NCI-H2196 treated with DMSO at 0.1 percent for 48 hours (cell line): ENCODE measurements at regions not wholly inside any gene's neighbourhood (a gene's known extent, or its start where the extent isn't known, plus 50 kb on each side); places are given as distances from the start of the nearest gene placed in this dataset.

Source experiments
- DNase-seq: peaks from one replicate; lab custom pipeline; 2025; ENCODE audit not compliant: unreplicated experiment; lab: John Stamatoyannopoulos, UW

DNA sequence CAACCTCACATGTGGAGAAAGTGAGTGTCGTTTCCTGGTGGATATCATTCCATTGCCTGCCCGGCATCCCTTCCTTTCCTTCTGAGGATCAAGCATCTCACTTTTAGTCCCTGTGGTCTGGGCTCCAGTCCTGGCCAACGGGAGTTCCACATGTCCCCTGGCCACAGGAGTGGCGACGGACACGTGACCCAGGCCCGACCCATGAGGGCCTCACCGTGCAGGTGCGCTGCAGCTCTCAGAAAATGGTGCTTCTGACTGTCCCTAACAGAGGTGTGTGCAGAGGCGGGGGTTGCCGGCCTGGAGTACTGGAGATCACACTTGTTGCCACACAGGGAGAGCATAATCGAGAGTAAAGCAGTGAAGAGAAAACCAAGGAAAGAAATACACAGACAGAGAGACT, 476.9 kb upstream of the FRG1 start:
- DNase-seq = no peak

DNA sequence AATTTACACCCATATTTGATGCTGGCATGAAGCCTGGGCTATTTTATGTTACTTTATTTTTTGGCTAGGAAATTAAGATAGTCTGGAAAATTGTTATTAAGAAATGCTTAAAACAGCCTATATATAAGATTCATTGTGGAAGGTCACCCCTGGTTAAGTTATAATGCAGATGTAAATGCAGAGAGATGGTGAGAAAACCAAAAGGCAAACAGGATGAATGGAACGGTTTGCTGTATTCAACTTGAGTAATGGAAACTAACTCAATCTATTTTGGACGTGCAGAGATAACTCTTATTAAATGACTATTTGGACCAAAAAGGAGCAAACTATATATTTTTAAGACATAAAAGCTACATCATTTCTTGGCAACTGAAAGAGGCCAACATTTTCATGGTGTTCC, 446.3 kb upstream of the FRG1 start:
- DNase-seq = no peak

DNA sequence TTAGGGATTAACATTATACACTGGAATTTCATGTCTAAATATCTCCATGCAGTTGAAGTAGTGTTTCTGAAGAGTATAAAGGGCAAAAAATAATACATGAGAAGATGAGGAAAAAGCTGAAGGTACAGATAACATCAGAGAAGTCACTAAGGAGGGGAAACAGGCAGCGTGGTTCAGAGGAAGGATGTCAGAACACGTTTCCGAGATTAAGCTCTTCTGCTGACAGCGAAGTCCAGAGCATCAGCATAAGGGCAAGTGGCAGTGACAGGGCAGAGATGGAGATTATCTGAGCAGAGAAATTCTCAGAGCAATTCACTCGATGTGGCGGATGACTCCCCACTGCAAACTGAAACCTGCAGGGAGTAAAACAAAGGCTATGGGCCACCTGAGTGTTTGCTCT, 443.2 kb upstream of the FRG1 start:
- DNase-seq = no peak

DNA sequence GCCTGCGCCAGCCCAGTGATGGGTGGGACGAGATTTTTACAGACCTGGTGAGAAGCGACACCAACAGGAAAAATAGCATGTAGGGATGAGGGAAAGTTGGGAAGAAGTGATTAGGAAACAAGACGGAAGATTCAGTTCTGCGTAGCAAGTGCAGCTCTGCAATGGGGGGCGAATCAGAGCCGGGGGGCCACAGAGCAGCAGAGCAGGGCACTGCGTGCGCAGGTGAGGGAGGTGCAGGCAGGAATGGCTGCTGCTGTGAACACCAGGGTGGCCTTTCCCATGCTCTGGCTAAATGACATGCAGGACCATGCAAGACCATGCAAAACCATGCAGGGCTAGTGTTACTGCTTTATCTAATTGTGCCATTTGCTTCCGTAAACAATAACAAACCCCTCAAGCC, 442.7 kb upstream of the FRG1 start:
- DNase-seq = no peak

DNA sequence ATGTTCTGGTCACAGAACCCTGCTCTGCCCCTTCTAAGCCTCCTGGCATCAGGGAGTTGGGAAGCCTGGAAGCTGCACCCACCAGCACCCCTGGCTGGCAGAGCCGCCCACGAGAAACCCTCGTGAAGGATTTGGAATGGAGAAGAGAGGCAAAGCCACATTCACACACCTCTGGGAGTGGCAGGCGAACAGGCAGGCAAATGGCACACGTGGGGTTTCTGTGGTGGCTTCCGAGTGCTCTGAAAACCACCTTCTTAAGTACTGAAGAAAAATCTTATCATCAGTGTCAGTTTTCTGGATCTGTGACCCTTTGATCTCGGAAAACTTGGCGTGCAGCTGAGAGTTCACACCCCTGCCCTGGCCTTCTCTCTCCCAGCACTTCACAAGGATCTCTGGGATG, 442.2 kb upstream of the FRG1 start:
- DNase-seq = no peak

DNA sequence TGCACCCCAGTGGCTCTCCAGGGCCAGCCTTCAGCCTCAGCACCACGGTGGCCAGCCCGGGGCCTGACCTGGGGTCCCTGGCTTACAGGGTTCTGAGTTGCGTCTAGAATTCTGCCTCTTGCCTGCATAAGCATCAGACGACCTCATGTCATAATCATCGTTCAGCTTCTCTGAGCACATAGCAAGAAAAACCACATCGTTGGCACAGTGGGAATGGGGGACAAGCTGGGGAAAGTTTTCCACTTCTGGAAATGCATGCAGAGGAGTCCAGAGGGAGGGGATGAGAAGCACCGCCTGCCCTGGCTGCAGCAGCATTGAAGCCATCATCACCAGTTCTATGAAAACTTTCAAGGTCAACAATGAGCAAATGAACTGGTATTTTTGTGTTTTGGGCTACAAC, 441.0 kb upstream of the FRG1 start:
- no peak for DNase-seq

DNA sequence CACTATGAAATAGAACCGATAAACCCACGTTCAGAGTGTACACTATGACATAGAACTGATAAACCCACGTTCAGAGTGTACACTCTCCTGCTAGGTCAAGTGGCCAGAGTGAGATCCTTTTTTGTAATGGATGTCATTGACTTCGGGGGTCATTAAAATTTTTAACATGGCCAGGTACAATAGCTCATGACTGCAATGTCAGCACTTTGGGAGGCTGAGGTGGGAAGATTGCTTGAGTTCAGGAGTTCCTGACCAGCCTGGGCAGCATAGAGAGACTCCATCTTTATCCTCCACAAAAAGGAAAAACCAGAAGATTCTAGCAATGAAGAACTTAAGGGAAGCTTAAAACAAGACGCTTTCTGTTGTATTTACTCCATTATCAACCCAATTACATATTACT, 439.7 kb upstream of the FRG1 start:
- DNase-seq = no peak

DNA sequence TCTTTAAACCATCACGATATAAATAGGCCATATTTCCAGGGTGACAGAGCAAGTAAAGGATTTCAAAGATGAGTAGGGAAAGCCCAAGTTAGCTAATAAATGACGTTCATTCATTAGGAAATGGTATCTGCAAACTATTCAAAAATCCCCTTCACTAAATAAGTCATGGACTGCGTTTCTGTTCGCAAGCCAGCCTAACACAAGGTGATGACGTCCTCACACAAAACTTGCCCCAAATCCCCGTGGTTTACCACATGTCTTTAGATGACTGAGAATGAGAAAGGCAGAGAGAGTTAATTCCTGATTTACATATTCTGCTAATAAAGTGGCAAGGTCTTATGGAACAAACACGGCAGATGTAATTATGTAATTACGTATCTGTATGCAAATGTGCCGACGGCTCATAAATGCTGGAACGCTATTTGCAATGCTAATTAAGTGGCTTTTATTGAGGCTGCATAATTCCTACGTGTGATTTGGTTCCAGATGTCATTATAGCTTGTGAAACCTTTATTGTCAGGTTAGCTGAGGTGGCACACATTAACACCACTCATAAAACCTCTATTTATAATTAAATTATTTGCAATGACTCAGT, 437.7 kb upstream of the FRG1 start:
- DNase-seq = no peak

DNA sequence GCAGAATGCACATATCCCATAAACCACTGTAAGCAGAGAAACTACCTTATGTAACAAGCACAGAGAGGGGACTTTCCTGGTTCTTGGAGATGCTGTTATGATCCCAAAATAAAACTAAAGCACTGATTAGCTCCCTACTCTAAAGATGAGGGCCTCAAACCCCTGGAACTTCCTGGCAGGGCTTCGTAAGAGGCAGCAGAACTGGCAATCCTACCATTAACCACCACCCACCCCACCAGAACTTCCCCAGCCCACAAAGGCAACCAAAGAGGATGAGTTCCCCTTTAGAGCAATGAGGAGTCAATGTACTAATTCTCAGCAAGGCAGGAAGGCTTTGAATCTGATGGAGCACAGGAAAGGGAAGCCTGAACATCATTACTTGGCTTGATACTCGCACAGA, 436.5 kb upstream of the FRG1 start:
- DNase-seq = no peak

DNA sequence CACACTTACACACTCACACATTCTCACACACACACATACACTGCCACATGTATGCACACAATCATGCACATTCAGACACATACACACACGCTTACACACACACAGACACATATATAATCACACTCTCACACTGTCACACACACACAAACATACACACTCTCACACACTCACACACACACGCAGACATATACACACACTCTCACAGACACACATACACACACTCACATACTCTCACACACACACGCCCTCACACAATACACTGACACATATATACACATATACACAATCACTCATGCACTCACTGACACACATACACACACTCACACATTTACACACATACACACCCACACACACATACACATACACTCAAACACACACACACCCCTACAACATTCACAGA, 435.3 kb upstream of the FRG1 start:
- no peak for DNase-seq

DNA sequence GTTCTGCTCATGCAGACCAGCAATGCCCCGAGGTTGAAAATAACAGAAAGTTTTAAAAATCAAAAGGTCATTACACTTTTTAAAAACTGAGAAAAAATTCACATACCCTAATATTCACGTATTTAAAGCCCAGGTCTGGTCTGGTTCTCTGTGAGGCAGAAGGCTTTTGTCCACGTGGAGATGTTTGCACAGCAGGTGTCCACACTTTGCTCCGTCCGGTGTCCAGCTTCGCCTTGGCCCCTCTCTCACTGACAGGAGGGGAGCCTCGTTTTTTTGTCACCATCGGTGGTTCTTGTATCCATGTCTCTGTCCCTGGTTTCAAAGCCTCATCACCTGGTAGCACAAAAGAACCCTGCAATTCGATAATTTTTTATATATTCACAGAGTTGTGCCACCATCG, 434.6 kb upstream of the FRG1 start:
- DNase-seq = no peak

DNA sequence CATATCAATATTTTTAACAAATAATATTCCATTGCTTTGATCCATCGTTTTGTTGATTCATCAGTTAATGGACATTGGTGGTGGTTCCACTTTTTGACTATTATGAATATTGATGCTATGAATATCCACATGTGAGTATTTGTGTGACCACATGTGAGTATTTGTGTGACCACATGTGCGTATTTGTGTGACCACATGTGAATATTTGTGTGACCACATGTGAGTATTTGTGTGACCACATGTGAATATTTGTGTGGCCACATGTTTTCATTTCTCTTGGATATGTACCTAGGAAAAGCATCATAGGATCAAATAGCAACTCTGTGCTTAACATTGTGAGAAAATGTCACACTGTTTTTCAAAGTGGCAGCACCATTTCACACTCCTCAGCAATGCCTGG, 433.6 kb upstream of the FRG1 start:
- no peak for DNase-seq

DNA sequence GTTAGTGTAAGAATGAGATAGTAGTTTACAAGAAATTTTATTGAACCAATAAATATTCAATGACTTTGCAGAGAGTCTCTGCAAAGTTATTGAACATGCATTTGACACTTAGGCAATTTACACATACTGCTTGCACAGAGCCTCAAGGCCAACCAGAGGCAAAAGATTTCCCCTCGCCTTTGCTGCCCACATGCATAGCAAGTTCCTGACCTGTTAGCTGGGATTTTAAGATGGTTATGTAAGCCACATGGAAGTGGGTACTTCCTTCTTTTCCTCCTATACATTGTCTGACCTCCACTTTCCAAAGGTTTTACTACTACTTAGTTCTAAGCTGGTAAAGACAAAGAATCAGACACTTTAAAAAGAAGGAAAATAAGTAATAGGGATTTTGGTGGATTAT, 430.1 kb upstream of the FRG1 start:
- DNase-seq = no peak

DNA sequence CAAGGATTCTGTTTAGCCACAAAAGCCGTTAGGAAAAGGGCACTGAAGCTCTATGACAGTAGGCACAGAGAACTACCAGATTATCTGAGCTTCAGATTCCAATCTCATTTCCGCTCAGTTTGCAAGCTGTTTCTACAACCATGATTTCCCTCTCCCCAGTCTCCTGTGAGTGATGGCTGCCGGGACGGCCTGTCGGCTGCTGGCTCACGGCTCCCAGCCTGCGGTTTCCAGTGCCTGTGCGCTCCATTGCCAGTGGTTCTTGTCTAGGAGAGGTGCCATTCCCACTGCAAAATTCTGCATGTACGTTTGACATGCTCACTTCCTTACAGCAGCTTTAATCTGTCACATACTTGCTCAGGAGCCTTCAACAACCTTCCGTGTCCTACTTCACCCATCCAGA, 429.1 kb upstream of the FRG1 start:
- no peak for DNase-seq

DNA sequence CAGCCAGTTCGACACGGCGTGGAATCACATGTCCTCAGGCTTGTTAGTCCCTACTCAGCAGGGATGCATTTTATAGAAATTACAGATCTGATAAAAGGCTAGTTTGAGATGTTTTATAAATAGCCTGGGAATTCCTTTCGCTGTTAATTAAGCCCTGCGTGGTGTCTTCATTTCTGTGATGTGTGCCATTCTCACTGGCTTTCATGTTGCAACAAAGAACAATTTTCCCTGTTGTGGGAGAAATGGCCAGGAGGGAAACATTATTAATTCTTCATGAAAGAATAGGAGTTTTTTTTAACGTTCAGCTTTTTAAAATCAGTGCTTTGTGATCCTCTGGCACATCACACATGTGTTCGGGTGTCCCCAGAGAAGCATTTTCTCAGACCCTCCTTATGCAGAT, 427.3 kb upstream of the FRG1 start:
- no peak for DNase-seq

DNA sequence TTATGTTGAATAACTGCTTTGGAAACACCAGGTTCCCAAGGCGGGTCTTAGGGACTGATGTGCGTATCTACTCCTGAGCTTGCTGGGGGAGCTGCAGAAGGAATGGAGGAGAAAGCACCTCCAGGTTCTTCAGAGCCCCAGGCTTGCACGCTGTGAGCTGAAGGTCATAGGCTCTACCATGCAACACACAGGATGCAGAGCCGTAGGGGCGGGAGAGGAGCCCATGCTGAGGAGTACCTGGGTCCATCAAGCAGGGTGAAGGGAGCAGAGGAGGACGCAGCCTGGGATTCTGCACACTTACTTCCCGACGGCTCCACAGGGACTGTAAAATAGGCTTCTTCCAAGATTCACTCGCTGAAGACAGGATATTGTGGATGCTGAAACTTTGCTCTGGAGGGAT, 426.5 kb upstream of the FRG1 start:
- no peak for DNase-seq

DNA sequence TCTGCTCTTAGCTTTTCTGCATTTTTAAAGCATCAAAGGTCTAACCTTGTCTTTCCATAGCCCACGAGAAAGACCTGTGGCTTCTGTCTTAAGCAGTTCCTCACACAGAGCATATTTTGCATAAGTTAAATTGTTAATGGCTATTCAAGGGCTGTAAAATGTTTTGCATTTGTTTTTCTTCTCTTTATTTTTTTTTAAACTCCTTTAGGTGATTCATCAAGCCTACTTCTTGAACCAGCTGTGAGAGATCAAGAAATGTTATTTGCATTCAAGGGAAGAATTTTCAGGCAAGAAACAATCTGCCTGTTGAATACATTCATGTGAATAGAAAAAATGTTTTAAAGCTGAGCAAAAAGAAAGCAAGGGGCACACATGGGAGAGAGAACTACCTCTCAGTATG, 423.8 kb upstream of the FRG1 start:
- DNase-seq = no peak

DNA sequence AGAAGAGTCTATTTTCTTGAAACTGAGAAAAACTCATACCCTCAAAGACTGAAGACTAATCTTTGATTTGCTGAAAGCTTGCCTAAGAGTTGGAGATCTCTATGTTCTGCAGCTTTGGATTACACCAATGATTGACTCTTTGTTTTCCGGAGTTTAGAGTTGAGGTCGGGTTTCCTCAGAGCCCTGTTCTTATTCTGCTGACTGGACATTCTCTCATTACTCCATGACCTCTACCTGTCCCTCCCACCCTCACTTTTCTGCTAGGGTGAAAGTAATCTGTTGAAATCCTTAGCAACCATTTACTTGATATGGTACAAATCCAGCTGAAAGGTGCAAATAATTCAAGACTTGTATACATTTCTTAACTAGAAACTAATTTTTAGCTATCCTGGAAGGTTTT, 421.5 kb upstream of the FRG1 start:
- no peak for DNase-seq

DNA sequence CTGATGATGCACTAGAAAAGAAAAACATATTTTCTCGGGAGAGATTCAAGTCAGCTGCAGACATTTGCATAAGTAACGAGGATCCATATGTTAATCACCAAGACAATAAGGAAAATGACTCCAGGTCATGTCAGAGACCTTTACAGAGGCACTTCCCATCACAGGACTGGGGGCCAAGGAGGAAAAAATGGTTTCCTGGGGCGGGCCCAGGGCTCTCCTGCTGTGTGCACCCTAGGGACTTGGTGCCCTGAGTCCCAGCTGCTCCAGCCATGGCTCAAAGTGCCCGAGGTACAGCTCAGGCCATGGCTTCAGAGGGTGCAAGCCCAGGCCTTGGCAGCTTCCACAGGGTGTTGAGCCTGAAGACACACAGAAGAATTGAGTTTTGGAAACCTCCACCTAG, 415.4 kb upstream of the FRG1 start:
- DNase-seq = no peak

DNA sequence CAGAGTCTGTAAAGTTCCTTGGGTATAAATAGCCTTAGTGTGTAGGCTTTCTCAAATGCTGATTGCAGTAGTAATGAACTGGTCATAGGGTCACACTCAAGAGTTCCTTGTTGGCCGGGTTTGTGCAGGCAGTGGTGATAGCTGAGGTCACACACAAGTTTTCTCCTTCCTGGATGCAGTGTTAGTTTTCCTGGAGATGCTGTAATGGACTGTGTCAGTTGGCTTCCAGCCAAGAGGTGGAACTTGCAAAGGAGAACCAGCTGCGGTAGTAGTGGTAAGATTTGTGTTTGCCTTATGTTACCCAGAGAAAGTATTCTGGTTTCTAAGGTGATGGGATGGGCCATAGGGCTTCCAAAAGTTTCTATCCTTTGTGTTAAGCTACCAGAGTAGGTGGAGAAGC, 409.8 kb upstream of the FRG1 start:
- no peak for DNase-seq

DNA sequence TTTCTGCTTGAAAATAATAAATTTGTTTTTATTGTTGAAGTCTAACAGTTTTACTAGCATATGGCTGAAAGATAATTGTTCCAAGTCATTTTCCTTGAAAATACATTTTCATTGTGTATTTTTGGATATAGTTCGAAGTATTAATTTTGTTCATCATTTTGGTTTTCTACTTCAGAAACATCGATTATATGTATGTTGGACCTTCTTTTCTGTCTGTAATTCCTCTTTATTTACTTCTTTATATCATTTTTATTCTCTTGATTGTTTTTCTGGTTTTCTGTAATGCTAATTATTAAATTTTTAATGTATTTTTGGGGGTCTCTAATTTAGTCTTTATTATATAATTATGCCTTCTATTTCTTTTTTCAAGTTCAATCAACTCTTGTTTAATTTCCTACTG, 407.1 kb upstream of the FRG1 start:
- no peak for DNase-seq

DNA sequence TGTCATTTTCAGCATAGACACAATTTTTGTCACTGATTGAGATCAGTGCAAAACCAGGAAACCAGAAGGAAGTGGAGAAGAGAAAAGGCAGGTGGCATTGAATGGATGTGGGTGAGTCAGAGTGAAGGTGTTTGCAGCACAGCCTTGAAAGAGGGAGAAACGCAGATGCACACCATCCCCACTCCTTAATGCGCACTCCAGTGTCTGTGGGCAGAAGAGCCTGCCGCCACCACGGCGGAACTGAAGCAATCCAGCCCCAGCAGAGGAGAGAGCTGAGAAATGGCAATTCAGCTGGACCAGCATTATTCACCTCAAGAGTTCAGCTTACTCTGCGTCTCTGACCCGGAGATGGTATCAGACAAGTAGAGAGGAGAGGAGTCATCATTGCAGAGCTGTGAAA, 393.1 kb upstream of the FRG1 start:
- DNase-seq = no peak

DNA sequence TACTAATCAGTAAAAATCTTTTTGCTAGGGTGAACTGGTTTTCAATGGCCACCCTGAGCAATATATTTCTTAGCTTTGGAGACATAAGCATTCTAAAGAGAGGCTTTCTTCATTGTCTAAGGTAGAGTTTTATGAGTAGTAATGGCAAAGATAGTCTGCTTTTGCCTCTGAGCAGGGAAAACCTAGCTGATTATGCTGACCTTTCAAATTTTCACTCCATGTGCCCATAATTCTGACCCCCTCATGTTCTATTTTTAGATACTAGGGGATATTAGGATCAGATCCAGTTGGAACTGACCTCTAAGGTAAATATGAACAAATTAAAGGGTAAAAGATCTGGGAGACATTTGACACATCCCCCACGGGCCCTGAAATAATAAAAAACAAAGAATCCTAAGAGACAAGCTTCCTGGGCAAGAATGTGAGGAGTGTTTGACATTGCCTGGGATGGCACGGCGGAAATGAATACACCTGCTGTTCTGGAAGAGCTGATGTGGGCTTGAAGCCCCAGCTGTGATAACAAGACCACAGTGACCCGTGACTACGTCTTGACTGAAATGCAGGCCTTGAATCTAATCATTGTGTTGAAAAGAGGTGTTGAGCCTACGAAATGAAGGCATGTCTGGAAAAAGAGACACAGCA, 392.1 kb upstream of the FRG1 start:
- DNase-seq = no peak
